ENCODE measurements at regions not wholly inside any gene's neighbourhood (a gene's known extent, or its start where the extent isn't known, plus 50 kb on each side); places are given as distances from the start of the nearest gene placed in this dataset.
"Not testable (repeated sequence)": the region's sequence is repeated elsewhere in the genome, so short reads cannot be mapped to it uniquely, and the experiment has no call there.

DNA sequence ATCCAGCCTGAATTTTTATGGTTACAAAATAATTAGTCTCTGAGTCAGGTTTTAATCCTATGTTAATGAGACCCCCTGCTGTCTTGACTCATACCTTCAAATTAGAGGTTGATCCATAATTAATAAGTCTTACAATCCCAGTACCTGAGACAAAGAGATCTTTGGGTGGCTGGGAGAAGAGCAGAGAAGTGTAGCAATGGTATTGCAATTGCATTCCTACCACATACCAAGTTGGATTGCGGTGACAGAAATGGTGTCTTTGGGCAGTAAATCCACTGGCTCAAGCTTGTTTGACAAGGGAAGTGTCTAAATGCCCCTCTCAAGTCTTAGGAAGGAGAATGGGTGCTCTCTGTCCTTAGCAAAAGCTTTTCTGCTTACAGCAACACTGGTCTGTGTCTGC, 150.4 kb downstream of the BTBD3 start:
- no peak for DNase-seq (ENCODE audit: extremely low read depth in 1 of 2, low read depth in 1 of 2)

DNA sequence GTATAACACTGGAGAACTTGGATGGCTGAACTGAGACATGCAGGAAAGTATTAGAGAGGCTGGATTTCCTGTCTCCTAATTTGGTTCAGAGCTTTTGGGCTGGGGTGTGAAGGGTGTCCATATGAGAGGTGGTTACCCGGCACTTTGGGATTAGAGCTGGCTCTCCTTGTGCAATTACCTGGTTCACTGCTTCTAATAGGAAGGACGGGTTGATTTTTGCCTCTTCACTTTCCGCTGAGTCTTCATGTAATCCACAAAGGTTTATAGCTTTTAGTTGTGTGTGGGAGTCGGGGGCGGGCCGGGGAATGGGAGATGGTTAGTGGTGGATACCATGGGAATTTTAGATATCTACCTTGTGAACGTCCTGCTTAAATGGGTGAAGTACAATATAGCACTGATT, 151.5 kb downstream of the BTBD3 start:
- DNase-seq (ENCODE audit: extremely low read depth in 1 of 2, low read depth in 1 of 2), result no peak

DNA sequence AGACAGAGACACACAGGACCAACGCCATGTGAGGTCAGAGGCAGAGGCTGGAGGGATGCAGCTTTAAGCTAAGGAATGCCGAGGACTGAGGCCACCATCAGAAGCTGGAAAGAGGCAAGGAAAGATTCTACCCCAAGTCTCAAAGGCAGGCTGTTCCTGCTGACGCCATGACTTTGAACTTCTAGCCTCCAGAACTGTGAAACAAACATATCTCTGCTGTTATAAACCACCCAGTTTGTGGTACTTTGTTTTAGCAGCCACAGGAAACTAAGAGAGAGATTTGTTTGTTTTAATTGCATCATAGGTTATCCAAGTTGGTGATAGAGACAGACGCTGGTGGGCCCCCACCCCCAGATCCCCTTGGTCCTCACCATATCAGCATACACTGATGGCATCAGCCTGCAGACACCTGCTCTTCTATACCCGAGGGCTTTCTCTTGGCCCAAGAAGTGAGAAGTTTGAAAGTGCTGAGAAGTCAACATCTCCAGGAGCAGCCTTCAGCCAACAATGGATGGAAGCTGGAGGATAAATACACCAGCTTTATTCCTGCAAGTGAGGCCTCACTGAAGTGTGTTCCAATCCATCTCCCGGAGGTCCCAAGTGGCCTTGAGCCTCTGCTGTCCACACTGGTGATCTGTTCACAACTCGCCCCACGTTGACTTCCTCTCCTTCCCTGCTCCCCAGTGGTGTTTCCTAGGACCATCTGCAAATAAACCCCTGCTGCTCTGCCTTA, 154.7 kb downstream of the BTBD3 start:
- no peak for DNase-seq (ENCODE audit: extremely low read depth in 1 of 2, low read depth in 1 of 2)

DNA sequence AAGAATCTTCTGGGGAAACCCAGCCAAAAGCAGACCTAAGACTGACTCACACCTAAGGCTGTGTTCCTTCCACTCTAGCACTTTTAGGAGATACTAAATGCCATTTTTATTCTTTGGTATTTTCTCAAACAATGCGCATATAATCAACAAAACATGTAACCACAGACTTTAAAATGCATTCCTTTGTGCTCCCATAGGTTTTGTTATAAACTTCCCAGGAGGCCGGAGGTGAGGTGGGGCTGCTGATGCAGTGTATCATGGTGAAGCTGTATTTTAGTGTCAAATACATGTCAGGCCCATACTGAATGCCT, 155.2 kb downstream of the BTBD3 start:
- no peak for DNase-seq (ENCODE audit: extremely low read depth in 1 of 2, low read depth in 1 of 2)

DNA sequence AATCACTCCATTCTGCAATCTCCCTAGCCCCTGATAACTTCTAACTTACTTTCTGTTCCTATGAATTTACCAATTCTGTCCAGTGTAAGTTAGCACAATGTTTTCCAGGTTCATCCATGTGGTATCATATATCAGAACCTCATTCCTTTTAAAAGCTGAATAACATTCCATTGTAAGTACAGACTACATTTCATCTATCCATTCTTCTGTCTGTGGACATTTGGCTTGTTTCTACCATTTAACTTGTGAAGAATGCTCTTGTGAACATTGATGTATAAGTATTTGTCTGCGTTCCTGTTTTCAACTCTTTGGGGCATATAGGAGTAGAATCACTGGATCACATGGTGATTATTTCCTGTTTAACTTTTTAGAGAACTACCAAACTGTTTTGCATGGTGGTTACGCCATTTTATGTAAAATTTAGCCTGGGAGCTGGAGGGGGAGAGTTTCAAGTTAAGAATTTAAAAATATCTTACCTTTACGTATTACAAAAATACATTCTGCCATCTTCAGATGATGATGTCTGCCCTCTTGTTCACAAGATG, 156.5 kb downstream of the BTBD3 start:
- DNase-seq (ENCODE audit: extremely low read depth in 1 of 2, low read depth in 1 of 2), result no peak

DNA sequence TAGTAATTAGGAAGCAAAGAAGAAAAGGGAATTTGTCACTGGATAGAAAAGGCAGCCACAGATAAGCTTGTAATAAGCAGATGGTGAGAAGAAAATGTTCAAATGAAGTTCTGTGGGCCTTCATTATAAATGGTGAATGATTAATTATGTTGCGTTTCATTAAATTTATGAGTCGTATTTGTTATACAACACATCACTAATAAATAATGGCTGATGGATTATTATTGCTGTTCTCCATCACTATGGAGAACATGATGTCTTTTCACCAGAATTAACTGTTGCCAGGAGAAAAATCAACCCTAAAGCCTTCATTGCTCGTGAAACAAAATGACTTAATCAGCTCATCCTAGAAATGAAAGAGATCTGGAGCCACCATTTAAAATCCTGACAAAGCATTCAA, 158.5 kb downstream of the BTBD3 start:
- no peak for DNase-seq (ENCODE audit: extremely low read depth in 1 of 2, low read depth in 1 of 2)

DNA sequence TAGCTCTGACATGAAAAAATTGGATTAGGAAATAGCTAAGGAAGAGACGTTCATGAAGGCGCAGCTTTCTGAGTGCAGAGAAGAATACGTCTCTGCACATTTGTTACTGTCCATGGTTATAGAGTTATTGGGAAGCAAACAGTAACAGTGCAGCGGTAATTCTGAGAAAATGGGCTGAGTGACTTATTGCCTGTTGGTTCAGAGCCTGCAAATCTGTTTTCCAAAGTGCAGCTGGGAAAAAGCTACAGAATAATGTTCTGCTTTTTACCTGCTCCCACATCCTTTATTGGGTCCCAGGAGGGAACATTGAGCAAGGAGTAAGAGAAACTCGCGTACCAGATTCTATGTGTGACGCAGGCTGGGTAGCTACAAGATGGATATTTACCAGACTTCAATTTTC, 160.2 kb downstream of the BTBD3 start:
- no peak for DNase-seq (ENCODE audit: extremely low read depth in 1 of 2, low read depth in 1 of 2)

DNA sequence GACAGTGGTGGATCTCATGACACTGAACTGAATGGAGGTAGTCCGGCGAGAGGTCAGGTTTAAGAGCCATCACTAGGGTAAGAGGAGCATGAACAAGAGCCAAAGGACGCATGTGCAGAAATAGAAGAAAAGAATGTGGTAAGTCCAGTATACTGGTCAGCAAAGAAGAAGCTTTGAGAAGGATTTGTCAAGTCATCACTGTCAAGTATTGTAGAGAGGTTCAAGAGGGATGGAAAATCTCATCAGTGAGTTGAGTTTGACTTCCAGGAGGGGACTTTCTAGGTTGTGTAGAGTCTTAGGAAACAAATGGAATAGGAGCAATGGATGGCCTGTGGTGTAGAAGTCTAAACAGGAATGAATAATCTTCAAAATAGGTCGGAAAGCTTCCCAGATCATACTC, 161.8 kb downstream of the BTBD3 start:
- DNase-seq (ENCODE audit: extremely low read depth in 1 of 2, low read depth in 1 of 2), result no peak

DNA sequence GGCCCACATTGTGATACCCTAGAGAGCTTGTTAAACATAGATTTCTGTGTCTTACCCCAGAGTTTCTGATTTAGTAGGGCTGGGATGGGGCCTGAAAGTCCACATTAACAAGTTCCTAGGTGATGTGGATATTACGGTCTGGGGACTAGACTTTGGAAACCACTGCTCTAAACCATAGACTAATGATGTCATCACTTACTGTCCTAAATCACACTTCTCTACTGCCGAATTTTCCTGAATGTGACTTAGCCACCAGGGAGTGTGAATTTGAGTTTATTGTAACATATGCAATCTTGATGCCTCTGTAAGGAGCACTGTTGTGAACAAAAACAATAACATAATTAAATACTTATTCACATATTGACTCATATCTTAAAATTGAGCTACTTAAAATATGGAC, 165.6 kb downstream of the BTBD3 start:
- no peak for DNase-seq (ENCODE audit: extremely low read depth in 1 of 2, low read depth in 1 of 2)

DNA sequence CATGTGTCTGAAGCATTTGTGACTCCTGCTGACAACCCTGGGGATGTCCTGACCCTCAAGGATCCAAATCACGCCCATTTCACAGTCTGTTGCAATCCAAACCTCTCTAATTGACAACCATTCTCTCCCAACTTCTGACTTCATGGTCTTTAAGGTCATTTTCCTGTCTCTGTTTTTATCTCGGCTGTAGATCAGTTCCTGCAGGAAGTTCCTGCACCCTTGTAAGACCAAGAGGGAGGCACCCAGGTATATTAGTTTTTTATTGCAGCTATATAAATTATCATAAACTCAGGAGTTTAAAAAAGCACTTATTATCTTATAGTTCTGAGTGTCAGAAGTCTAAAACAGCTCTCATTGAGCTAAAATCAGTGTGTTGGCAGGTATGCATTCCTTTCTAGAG, 166.8 kb downstream of the BTBD3 start:
- DNase-seq (ENCODE audit: extremely low read depth in 1 of 2, low read depth in 1 of 2), result no peak

DNA sequence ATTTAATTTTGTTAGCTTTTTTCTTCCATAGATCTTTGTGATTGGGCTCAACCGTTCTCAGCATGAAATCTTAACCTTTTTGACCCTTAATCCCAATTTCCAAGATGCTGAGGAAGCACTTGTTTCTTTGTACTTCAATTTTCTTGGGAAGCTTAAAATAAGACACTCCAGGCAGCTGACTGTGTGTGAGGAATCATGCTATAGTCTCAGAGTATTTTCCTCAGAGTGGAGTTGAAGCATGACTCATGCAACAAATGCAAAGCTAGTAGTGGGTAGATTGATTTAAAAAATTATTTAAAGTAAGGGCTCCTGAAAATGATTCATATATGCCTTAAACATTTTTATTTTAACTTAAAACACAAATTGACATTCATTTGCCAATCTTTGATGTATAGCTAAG, 168.7 kb downstream of the BTBD3 start:
- no peak for DNase-seq (ENCODE audit: extremely low read depth in 1 of 2, low read depth in 1 of 2)

DNA sequence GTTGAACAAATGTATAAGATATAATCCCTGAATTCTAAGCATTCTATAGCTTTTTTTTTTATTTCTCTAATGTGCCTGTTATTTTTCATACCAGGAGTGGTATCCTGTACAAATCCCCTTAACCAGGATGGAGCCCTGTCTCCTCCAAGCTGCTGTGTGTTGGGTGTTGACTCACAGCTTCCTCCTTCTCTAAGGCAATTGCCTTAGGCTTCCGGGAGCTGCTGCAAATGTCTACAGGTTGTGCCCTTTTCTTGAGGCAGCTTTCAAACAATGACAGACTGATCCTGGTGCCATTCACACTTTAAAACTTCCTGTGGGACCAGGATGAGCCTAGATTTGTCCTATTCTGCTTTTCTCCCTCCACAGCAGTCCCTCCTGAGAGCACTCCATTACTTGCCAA, 173.2 kb downstream of the BTBD3 start:
- no peak for DNase-seq (ENCODE audit: extremely low read depth in 1 of 2, low read depth in 1 of 2)

DNA sequence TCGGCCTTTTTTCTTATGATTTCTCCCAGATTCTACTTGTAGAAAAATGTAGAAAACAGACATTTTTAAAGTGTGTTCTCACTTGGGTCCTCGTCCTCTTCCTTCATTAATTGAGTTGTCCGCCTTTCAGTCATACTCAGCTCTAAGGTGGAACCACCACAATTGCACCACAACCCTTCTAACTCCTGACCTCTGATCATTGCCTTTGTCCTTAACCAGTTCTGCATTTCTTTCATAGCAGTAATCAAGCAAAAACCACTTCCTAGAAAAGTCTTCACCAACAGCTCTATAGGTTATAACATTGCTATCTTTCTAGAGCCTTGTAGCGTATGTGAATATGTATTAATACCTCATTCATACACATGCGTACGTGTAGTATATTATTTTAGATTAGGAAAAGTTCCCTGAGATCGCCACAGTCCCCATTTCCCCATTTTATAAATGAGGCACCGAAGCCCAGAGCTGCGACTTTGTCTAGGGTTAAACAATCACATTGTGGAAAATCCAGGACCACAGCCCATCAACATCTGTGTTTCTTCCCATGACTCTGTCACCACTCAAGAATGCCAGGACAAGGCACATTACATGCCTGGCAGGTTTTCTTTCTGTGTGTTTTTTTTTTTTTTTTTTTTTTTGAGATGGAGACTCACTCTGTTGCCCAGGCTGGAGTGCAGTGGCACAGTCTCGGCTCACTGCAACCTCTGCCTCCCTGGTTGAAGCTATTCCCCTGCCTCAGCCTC, 175.5 kb downstream of the BTBD3 start:
- DNase-seq (ENCODE audit: extremely low read depth in 1 of 2, low read depth in 1 of 2), result no peak

DNA sequence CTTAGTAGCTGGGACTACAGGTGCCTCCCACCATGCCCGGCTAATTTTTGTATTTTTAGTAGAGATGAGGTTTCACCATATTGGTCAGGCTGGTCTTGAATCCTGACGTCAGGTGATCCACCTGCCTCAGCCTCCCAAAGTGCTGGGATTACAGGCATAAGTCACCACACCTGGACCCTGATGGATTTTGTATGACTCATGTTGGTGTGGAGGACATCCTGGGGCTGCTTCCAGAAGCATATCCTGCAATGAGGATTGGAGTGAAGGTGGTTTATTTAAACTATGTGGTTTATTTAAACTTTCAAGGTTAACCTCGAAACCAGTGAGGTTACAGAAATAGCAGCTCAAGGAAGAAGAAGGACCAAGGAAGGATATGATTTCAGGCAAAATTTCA, 176.1 kb downstream of the BTBD3 start:
- not testable (repeated sequence) for DNase-seq (ENCODE audit: extremely low read depth in 1 of 2, low read depth in 1 of 2)

DNA sequence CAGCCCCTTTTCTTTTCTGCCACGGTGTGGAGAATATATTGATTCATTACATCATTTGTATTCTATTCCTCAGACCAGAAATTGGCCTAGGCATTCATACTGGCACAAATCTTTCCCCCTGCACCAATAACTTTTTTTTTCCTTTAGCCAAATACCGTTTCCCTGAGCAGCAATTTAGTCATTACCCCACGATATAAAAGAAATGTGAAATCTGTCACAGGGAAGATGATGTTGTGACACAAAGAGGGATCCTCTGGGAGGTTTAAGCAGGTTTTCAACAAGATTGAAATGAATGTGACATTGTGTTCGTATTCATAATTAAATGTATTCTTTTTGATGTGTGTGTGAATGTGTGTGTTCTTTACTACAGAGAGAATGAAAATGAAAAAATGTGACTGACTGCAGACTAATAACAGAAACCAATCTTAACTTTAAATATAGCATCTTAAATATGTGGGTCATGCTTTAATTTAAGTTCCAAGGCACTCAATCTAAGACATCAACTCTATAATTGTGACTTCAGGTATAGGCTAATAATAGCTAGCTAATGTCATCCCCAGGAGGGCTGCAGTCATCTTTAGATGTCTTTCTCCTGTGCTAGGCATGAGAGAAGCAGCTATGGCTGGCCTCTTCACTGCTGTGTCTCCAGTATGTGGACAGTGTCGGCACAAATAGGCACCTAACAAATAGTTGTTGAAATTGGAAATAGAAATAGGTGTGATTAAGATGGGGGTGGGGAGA, 177.7 kb downstream of the BTBD3 start:
- DNase-seq (ENCODE audit: extremely low read depth in 1 of 2, low read depth in 1 of 2), result no peak

DNA sequence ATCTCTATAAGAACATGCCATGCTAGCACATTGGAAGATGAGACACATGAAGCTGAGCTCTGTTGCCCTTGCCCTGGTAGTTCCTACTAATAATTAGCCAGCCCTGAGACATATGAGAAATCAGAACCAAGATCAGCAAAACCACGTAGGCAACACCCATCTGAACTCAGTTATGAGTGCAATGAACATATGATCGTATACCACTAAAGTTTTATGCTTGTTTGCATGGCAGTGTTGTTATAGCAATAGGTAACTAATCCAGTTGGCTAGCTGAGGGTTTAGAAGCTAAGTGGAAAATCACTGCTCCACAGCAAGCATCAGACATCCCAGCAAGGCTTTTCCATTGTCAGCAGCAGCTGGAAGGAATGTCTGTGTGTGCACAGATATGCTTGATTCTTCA, 180.7 kb downstream of the BTBD3 start:
- DNase-seq (ENCODE audit: extremely low read depth in 1 of 2, low read depth in 1 of 2), result no peak

DNA sequence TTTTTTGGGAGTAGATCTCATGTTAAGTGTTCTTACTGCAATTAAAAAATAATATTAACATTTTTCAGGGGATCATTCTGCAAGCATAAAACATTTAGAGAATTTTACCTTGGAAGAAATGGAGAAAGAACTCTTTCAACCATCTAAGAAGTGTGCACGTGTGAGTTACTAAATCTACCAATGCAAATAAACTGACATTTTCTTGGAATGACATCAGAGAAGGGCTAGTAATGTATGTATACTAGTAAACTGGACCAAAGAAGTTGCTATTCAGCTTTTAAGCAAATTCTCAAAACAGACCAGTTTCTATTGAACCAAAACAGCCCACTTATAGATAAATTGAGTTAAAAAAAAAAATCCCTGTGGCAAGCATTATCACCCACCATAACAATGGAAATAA, 191.2 kb downstream of the BTBD3 start:
- DNase-seq (ENCODE audit: extremely low read depth in 1 of 2, low read depth in 1 of 2), result no peak

DNA sequence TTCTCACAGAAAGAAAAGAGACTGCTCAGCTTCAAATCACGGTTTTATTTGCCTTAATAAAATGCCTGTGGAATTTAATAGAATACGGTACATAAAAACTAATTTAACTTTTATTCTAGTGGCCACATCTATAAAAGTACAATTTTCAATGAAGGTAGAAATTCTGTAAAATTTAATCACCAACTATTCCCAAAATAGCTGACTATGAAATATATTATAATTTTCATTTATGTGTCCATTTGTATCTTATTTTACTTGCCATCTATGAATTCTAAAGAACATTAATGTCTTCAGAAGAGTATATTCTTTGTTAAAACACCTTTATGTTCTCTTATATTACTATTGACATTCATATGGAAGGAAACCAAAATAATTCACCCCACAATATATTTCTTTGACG, 192.6 kb downstream of the BTBD3 start:
- no peak for DNase-seq (ENCODE audit: extremely low read depth in 1 of 2, low read depth in 1 of 2)

DNA sequence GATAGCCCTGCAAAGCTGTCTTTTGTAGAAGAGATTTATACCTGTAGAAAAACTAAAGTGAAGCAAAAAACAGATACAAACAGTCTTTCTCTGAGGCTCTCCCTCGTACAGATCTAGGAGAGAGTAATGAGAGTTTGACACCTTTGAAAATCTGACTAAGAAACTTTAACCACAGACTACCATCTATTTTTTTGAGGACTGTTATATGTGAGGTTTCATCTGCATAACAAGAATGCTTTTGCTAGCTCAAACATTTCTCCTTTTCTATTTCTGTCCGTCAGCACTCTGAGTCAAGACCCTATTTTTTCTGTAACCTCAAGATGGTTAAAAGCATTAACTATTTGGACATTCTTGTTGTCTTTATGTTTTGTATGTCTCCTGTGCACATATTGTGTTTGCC, 193.0 kb downstream of the BTBD3 start:
- no peak for DNase-seq (ENCODE audit: extremely low read depth in 1 of 2, low read depth in 1 of 2)

DNA sequence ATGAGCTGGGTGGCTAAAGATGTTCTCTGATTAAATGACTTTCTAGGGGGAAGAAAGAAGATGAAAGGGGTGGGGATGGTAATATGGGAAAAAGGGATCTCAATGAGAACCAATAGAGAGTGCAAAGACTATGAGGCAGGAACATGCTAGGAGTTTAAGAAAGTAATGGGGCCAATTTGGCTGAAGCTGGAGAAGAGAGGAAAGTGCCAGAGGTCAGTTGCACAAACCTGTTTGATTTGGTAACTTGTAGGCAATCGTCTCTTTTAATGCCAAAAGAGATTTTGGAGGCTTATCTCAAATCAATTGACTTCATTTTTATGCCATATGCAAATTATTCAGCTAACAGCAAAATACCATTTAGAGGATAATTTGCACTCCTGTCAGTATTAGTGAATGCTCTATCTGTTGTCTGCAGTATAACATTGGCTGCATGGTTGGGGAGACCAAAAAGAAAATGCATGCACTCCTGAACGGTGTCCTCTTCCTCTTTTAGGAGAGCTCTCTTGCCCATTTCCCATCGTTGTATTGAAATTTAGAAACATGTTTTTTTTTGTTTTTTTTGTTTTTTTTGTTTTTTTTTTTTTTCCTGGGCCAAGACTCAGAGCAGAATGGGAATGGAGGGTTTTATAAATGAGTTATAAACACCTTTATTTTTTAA, 193.9 kb downstream of the BTBD3 start:
- no peak for DNase-seq (ENCODE audit: extremely low read depth in 1 of 2, low read depth in 1 of 2)

DNA sequence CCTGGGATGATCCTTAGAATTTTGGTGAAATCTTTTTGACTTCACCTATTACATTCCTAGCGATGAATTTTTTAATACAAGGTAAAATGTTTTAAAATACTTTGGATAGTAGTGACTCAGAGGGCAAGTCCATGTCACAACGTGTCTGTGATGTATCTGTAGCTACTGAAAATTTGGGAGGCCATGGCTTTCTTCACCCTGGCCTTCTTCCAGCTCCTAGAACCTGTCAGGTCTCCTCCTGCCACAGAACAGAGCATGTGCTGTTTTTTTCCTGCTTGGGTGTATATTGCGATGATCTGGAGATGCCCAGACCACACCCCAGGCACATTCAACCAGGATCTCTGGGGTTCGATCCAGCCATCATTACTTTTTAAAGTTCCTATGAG, 194.4 kb downstream of the BTBD3 start:
- no peak for DNase-seq (ENCODE audit: extremely low read depth in 1 of 2, low read depth in 1 of 2)
